ENCODE measurements at regions not wholly inside any gene's neighbourhood (a gene's known extent, or its start where the extent isn't known, plus 50 kb on each side); places are given as distances from the start of the nearest gene placed in this dataset.
A peak's percentile ranks its signal among the peaks of the same experiment; 100 is the strongest.

DNA sequence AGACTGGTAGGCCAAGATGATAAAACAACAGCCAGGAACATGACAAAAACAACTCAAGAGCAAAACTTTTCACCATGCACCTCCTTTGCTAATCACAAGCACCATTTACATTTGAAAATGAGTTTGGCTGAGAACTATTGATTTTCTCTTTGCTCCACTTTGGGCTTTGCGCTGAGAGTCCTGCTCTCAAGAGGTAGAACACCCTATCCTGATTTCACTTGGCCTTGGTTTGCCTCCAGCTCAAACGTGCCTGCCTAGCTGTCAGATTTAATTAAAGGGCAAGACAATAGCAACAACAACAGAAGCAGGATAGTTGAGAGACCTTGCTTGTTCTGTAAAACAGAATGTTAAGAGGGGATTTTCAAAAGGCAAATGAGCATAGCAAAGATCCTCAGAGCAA is 128.2 kb upstream of the ASTN2 start (continued):
- TF ChIP-seq, protein P1, sequence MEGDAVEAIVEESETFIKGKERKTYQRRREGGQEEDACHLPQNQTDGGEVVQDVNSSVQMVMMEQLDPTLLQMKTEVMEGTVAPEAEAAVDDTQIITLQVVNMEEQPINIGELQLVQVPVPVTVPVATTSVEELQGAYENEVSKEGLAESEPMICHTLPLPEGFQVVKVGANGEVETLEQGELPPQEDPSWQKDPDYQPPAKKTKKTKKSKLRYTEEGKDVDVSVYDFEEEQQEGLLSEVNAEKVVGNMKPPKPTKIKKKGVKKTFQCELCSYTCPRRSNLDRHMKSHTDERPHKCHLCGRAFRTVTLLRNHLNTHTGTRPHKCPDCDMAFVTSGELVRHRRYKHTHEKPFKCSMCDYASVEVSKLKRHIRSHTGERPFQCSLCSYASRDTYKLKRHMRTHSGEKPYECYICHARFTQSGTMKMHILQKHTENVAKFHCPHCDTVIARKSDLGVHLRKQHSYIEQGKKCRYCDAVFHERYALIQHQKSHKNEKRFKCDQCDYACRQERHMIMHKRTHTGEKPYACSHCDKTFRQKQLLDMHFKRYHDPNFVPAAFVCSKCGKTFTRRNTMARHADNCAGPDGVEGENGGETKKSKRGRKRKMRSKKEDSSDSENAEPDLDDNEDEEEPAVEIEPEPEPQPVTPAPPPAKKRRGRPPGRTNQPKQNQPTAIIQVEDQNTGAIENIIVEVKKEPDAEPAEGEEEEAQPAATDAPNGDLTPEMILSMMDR (conservative IDR thresholded peaks at IDR 0.05; ENCODE audit: low read depth in 2 of 2): no peak
- TF ChIP-seq JUNB (IDR thresholded peaks at IDR 0.05; ENCODE audit: unreplicated experiment): no peak
- TF ChIP-seq EZH2phosphoT487 (IDR thresholded peaks at IDR 0.05; ENCODE audit: unreplicated experiment): no peak
- TF ChIP-seq ZNF114 (CRISPR knock-in tag; IDR thresholded peaks at IDR 0.05): no peak

- Mint-ChIP-seq H3K9me3 (no peaks in the 10 kb centered on the region), H3K36me3 (ENCODE audit: low read depth) (no peaks in the 10 kb centered on the region), H3K4me1 (peaks cover 20% of the 10 kb centered on the region), H3K4me3 (no peak overlapping the region), H3K27me3 (ENCODE audit: insufficient read depth, low read depth, poor library complexity) (no peaks in the 10 kb centered on the region), H3K27ac (no peak overlapping the region)
- Histone ChIP-seq H3K4me2 (no peak overlapping the region), H3K79me2 (replicated peaks; ENCODE audit: insufficient read depth) (no peaks in the 10 kb centered on the region), H3K27me3 (ENCODE audit: insufficient read depth) (no peaks in the 10 kb centered on the region), H3K36me3 (ENCODE audit: insufficient read depth) (no peaks in the 10 kb centered on the region), H3F3A (replicated peaks; ENCODE audit: low read depth) (no peaks in the 10 kb centered on the region), H3K4me3 (no peak overlapping the region), H3K4me1 (ENCODE audit: insufficient read depth) (peaks cover 19% of the 10 kb centered on the region), H3K9me2 (ENCODE audit: insufficient read depth) (no peaks in the 10 kb centered on the region), H2AFZ (no peak overlapping the region), H3K27ac (ENCODE audit: low read depth) (no peak overlapping the region), H4K20me1 (replicated peaks; ENCODE audit: insufficient read depth) (no peaks in the 10 kb centered on the region)
- DNase-seq (ENCODE audit: low spot score): no peak
- no peak for ATAC-seq
- TF ChIP-seq NANOG (IDR thresholded peaks at IDR 0.05; ENCODE audit: borderline replicate concordance): no peak
- TF ChIP-seq, protein P2, sequence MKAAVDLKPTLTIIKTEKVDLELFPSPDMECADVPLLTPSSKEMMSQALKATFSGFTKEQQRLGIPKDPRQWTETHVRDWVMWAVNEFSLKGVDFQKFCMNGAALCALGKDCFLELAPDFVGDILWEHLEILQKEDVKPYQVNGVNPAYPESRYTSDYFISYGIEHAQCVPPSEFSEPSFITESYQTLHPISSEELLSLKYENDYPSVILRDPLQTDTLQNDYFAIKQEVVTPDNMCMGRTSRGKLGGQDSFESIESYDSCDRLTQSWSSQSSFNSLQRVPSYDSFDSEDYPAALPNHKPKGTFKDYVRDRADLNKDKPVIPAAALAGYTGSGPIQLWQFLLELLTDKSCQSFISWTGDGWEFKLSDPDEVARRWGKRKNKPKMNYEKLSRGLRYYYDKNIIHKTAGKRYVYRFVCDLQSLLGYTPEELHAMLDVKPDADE (IDR thresholded peaks at IDR 0.05): no peak
Observed at GRCh38 chr9:117542021-117542420, 127.2 kb upstream of the ASTN2 start.

- H3K27ac Mint-ChIP-seq: no peak overlapping the region
- no peaks in the 10 kb centered on the region for H3K27me3 Mint-ChIP-seq (ENCODE audit: insufficient read depth, low read depth, poor library complexity)
- H3K79me2 ChIP-seq (replicated peaks; ENCODE audit: insufficient read depth): no peaks in the 10 kb centered on the region
- H2AFZ ChIP-seq: no peak overlapping the region
- no peak overlapping the region for H3K4me2 ChIP-seq
- H3K27me3 ChIP-seq (ENCODE audit: insufficient read depth): no peaks in the 10 kb centered on the region
- TF ChIP-seq, protein P1 (conservative IDR thresholded peaks at IDR 0.05; ENCODE audit: low read depth in 2 of 2): peak in 1 of 2 experiments; percentile 9; a peak in 1 of 4 replicates
- TF ChIP-seq STAT1 (IDR thresholded peaks at IDR 0.05; ENCODE audit: unreplicated experiment): no peak
- peaks cover 16% of the 10 kb centered on the region; the same call in 2 of the 3 replicates for H3K4me1 Mint-ChIP-seq
- H3K4me1 ChIP-seq (ENCODE audit: insufficient read depth): peaks cover 11% of the 10 kb centered on the region
- H4K20me1 ChIP-seq (replicated peaks; ENCODE audit: insufficient read depth): no peaks in the 10 kb centered on the region
- no peak overlapping the region for H3K4me3 Mint-ChIP-seq
- no peaks in the 10 kb centered on the region for H3K36me3 ChIP-seq (ENCODE audit: insufficient read depth)
- H3K9me2 ChIP-seq (ENCODE audit: insufficient read depth): no peaks in the 10 kb centered on the region
- no peak overlapping the region for H3K27ac ChIP-seq (ENCODE audit: low read depth)
- no peak overlapping the region for H3K4me3 ChIP-seq
- H3F3A ChIP-seq (replicated peaks; ENCODE audit: low read depth): no peaks in the 10 kb centered on the region
- H3K36me3 Mint-ChIP-seq (ENCODE audit: low read depth): no peaks in the 10 kb centered on the region
- no peaks in the 10 kb centered on the region for H3K9me3 Mint-ChIP-seq
- ATAC-seq: no peak
- DNase-seq (ENCODE audit: low spot score): peak; percentile 28
Observed at GRCh38 chr9:117541181-117541580, 126.3 kb upstream of the ASTN2 start.
